KMS-11 (cell line): ENCODE measurements at regions not wholly inside any gene's neighbourhood (a gene's known extent, or its start where the extent isn't known, plus 50 kb on each side); places are given as distances from the start of the nearest gene placed in this dataset.

ENCODE experiments used
- H2AFZ ChIP-seq: fragments of 200-600 bp; sonication (generic); 2 replicates; pipeline ENCODE4 v1.6.1; 2016; ENCODE audit warnings: antibody characterized with exemption, mixed run types, low read depth
- H3K27ac ChIP-seq: fragments of 200-600 bp; sonication (generic); 2 replicates; pipeline ENCODE4 v1.6.1; 2016; ENCODE audit warnings: mild to moderate bottlenecking, mixed run types
- H3K27me3 ChIP-seq: fragments of 200-600 bp; sonication (generic); 2 replicates; pipeline ENCODE4 v1.6.1; 2017; ENCODE audit warnings: mild to moderate bottlenecking, low read depth, mixed run types, moderate library complexity; ENCODE audit not compliant: insufficient read depth
- H3K36me3 ChIP-seq: fragments of 200-600 bp; sonication (generic); 2 replicates; pipeline ENCODE4 v1.6.1; 2017; ENCODE audit warnings: mild to moderate bottlenecking, mixed run types; ENCODE audit not compliant: insufficient read depth
- H3K4me1 ChIP-seq: fragments of 200-600 bp; sonication (generic); 2 replicates; pipeline ENCODE4 v1.6.1; 2016; ENCODE audit warnings: mild to moderate bottlenecking, low read depth, mixed run types; ENCODE audit not compliant: poor library complexity, severe bottlenecking
- H3K4me2 ChIP-seq: fragments of 200-600 bp; sonication (generic); 2 replicates; pipeline ENCODE4 v1.7.0; 2016; ENCODE audit warnings: mild to moderate bottlenecking, mixed run types
- H3K4me3 ChIP-seq: fragments of 200-600 bp; sonication (generic); IDR thresholded peaks from 2 replicates; pipeline ENCODE4 v1.6.1; 2017; ENCODE audit warnings: low read depth, low read length, mixed read lengths; ENCODE audit not compliant: insufficient read depth
- H3K79me2 ChIP-seq: fragments of 200-600 bp; sonication (generic); 2 replicates; pipeline ENCODE4 v1.6.1; 2016; ENCODE audit warnings: low read depth, mixed run types; ENCODE audit not compliant: insufficient read depth
- H3K9ac ChIP-seq: fragments of 200-600 bp; sonication (generic); 2 replicates; pipeline ENCODE4 v1.6.1; 2016; ENCODE audit warnings: mild to moderate bottlenecking, mixed run types
- H4K20me1 ChIP-seq: fragments of 200-600 bp; sonication (generic); 2 replicates; pipeline ENCODE4 v1.6.1; 2016; ENCODE audit warnings: mild to moderate bottlenecking, mixed run types; ENCODE audit not compliant: insufficient read depth
- TF ChIP-seq, protein P1 (sequence below): fragments of 200-600 bp; sonication (generic); conservative IDR thresholded peaks from 2 replicates; pipeline ENCODE4 v1.6.1; 2017; ENCODE audit warnings: low read depth, mild to moderate bottlenecking, antibody characterized with exemption, low read length, moderate library complexity, mixed read lengths

- no peaks in the 10 kb centered on the region for H3K27me3 ChIP-seq
- H3K4me3 ChIP-seq: no peak overlapping the region
- no peak overlapping the region for H3K9ac ChIP-seq
- H2AFZ ChIP-seq: no peak overlapping the region
- H3K79me2 ChIP-seq: no peaks in the 10 kb centered on the region
- H3K36me3 ChIP-seq: no peaks in the 10 kb centered on the region
- no peak overlapping the region for H3K4me2 ChIP-seq
- no peak overlapping the region for H3K27ac ChIP-seq
- H3K4me1 ChIP-seq: no peaks in the 10 kb centered on the region
- TF ChIP-seq, protein P1, sequence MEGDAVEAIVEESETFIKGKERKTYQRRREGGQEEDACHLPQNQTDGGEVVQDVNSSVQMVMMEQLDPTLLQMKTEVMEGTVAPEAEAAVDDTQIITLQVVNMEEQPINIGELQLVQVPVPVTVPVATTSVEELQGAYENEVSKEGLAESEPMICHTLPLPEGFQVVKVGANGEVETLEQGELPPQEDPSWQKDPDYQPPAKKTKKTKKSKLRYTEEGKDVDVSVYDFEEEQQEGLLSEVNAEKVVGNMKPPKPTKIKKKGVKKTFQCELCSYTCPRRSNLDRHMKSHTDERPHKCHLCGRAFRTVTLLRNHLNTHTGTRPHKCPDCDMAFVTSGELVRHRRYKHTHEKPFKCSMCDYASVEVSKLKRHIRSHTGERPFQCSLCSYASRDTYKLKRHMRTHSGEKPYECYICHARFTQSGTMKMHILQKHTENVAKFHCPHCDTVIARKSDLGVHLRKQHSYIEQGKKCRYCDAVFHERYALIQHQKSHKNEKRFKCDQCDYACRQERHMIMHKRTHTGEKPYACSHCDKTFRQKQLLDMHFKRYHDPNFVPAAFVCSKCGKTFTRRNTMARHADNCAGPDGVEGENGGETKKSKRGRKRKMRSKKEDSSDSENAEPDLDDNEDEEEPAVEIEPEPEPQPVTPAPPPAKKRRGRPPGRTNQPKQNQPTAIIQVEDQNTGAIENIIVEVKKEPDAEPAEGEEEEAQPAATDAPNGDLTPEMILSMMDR: no peak
- H4K20me1 ChIP-seq: no peaks in the 10 kb centered on the region
Observed at GRCh38 chr17:22692806-22693171, 1000.5 kb downstream of the KCNJ18 start.

DNA sequence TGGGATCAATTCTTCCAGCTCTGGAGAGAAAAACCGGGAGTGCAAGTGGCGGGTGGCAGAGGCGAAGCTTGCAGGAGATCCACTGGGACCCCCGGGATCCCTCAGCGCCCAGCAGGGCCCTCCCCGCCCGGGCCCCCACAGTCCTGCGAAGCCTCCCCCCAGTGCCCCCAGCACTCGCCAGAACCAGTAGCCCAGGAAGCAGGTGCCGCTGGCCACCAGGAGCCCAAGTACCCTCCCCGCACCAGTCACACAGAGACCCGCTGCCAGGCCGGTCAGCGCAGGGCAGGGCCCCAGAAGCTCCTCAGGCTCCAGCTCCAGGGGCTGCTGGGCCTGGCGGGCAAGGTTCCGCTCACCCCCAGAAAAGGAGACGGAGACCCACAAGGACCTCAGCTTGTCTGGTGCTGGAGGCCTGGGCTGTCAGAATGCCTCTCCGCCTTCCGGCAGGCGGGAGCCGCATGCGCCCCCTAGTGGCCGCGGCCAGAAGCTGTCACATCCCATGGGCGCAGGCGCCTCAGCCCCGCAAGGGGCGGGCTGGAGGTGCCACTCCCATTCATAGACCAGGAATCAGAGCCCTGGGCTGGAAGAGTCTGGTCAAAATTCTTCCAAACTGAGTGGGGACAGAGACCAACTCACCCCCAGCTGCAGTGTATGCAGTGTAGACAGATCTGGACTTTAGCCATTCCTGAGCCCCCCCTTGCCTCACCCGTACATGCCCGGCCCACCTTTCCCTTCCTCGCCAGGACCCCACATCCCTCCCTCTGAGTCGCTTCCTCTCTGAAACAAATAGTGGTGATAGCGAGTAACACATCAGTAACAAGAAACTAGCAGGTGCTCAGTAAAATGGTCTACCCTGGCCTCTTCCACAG is 1002.3 kb downstream of the KCNJ18 start:
- TF ChIP-seq, protein P1: peak; percentile 33; the same call in 1 of the 2 replicates
- Histone ChIP-seq H3K79me2 (no peaks in the 10 kb centered on the region), H3K4me1 (no peaks in the 10 kb centered on the region), H3K9ac (no peak overlapping the region), H3K27ac (no peak overlapping the region), H3K36me3 (no peaks in the 10 kb centered on the region), H3K27me3 (no peaks in the 10 kb centered on the region), H3K4me3 (no peak overlapping the region), H2AFZ (no peak overlapping the region), H3K4me2 (no peak overlapping the region), H4K20me1 (no peaks in the 10 kb centered on the region)

- H3K4me2 ChIP-seq: no peak overlapping the region
- no peaks in the 10 kb centered on the region for H3K4me1 ChIP-seq
- H3K4me3 ChIP-seq: no peak overlapping the region
- H3K27ac ChIP-seq: no peak overlapping the region
- TF ChIP-seq, protein P1: no peak
- no peaks in the 10 kb centered on the region for H3K79me2 ChIP-seq
- no peaks in the 10 kb centered on the region for H3K27me3 ChIP-seq
- H2AFZ ChIP-seq: no peak overlapping the region
- no peak overlapping the region for H3K9ac ChIP-seq
- H3K36me3 ChIP-seq: no peaks in the 10 kb centered on the region
- no peaks in the 10 kb centered on the region for H4K20me1 ChIP-seq
Observed at GRCh38 chr17:22695228-22695619, 1002.9 kb downstream of the KCNJ18 start.

GRCh38 chr17:22703204-22703603 is 1010.9 kb downstream of the KCNJ18 start:
- no peaks in the 10 kb centered on the region for H4K20me1 ChIP-seq
- no peak overlapping the region for H3K4me3 ChIP-seq
- TF ChIP-seq, protein P1: no peak
- no peaks in the 10 kb centered on the region for H3K27me3 ChIP-seq
- H3K27ac ChIP-seq: no peak overlapping the region
- no peaks in the 10 kb centered on the region for H3K4me1 ChIP-seq
- H3K4me2 ChIP-seq: no peak overlapping the region
- H3K36me3 ChIP-seq: no peaks in the 10 kb centered on the region
- H3K9ac ChIP-seq: no peak overlapping the region
- H3K79me2 ChIP-seq: no peaks in the 10 kb centered on the region
- H2AFZ ChIP-seq: no peak overlapping the region
